Lower leg skin (tissue), 3 donors: ENCODE measurements at regions not wholly inside any gene's neighbourhood (a gene's known extent, or its start where the extent isn't known, plus 50 kb on each side); places are given as distances from the start of the nearest gene placed in this dataset.

Experiments used
- POLR2A ChIP-seq, 2 donors: fragments of 450-650 bp; IDR thresholded peaks; one replicate each; pipeline ENCODE4 v1.6.1; 2016 to 2017; ENCODE audit warnings: antibody characterized with exemption in 2 of 2, mild to moderate bottlenecking in 1 of 2, moderate library complexity in 1 of 2
- TF ChIP-seq, protein P1 (sequence below), 3 donors: fragments of 450-650 bp; IDR thresholded peaks; one replicate each; pipeline ENCODE4 v1.5.1; 2016; ENCODE audit warnings: antibody characterized with exemption in 3 of 3, mild to moderate bottlenecking in 3 of 3, moderate library complexity in 2 of 3

DNA sequence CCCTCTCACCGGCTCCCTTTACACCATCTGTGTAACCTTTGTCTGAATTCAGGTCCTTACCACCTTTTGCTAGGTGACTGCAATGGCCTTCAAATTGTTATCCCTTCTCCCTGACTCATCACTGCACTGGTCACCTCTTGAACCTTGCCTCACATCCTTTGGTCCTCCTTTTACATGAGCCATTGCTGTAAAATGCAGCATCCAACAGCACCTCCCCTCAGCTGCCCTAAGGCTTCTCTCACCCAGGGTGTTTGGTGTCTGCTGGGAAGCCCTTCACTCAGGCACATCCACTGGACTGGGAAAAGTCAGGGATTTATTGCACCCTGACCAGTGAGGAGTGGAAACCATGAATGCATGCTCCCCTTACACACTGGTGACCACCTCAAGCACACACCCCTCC lies 192.5 kb upstream of the GATB start:
- TF ChIP-seq POLR2A (IDR thresholded peaks at IDR 0.05), result no peak
- TF ChIP-seq, protein P1, sequence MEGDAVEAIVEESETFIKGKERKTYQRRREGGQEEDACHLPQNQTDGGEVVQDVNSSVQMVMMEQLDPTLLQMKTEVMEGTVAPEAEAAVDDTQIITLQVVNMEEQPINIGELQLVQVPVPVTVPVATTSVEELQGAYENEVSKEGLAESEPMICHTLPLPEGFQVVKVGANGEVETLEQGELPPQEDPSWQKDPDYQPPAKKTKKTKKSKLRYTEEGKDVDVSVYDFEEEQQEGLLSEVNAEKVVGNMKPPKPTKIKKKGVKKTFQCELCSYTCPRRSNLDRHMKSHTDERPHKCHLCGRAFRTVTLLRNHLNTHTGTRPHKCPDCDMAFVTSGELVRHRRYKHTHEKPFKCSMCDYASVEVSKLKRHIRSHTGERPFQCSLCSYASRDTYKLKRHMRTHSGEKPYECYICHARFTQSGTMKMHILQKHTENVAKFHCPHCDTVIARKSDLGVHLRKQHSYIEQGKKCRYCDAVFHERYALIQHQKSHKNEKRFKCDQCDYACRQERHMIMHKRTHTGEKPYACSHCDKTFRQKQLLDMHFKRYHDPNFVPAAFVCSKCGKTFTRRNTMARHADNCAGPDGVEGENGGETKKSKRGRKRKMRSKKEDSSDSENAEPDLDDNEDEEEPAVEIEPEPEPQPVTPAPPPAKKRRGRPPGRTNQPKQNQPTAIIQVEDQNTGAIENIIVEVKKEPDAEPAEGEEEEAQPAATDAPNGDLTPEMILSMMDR (IDR thresholded peaks at IDR 0.05), result no peak
